ENCODE measurements at regions not wholly inside any gene's neighbourhood (a gene's known extent, or its start where the extent isn't known, plus 50 kb on each side); places are given as distances from the start of the nearest gene placed in this dataset.

DNA sequence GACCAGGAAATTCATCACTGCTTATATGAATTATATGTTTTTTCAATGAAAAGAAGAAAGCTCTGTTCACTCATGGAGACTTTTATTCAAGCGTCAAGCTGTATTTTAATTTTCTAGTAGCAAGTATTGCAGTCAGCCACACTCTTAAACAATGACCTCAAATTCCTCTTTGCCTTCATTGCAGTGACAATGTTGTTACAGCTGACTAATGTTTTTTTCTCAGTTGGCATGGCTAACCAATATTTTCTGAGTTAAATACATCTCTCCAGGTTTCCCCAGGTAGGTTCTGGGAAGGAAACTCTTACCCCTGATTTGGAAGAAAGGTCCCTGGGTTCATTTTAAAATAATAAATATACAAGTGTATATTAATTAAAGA lies 241.5 kb downstream of the WDR11 start:
- intact Hi-C loops (cut with DNase I): no loop called here

GRCh38 chr10:121096617-121097431 lies 245.7 kb downstream of the WDR11 start:
- intact Hi-C loops (cut with DNase I): no loop called here
- no peak for DNase-seq

More for the DNA sequence above, 241.5 kb downstream of the WDR11 start:
- no peak for DNase-seq

GRCh38 chr10:121098211-121098610 lies 247.0 kb downstream of the WDR11 start:
- DNase-seq: no peak
- intact Hi-C loops (cut with DNase I): no loop called here

GRCh38 chr10:121098751-121099150 lies 247.6 kb downstream of the WDR11 start:
- no peak for DNase-seq
- intact Hi-C loops (cut with DNase I): no loop called here

GRCh38 chr10:121099181-121099580 lies 248.0 kb downstream of the WDR11 start:
- intact Hi-C loops (cut with DNase I): no loop called here
- DNase-seq: no peak

DNA sequence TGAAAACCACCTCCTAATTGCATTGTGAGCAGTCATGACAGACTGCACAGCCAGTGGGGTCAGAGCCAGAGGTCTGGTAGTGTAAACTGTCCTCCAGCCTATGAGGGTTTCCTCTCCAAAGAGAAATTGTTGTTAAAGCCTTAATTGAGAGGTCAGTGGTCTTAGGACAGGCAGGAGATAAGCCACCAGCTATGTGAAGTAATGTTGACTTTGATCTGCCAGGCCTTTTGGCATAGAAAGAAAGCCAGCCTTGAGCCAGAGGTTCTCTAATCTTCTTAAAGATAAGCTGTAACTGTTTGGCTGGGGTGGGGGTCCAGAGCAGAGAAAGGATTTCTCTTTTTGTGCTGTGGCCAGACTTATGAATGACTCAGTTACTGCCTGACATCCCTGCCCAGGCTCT lies 248.4 kb downstream of the WDR11 start:
- intact Hi-C loops (cut with DNase I): no loop called here
- no peak for DNase-seq

DNA sequence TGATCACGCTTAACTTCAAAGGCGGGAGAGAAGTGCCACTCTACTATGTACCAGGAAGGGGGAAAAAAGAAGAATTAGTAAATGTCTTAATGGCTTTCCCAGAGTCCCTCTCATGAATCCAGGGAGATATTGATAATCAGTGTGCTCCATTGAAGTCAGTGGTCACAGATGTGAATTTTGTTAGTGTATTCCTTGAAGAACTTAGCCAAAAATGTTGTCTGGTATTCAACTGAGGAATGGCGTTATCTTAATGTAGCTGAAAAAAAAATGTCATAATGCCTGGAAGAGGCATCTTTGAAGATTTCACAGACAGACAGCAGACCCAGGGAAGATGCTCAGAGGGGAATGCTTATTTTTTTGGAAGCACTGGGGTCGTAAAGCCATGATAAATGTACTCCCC lies 250.4 kb downstream of the WDR11 start:
- no peak for DNase-seq
- intact Hi-C loops (cut with DNase I): no loop called here

GRCh38 chr10:121102706-121103105 lies 251.5 kb downstream of the WDR11 start:
- DNase-seq: no peak
- intact Hi-C loops (cut with DNase I): no loop called here

GRCh38 chr10:121104476-121105111 lies 253.4 kb downstream of the WDR11 start:
- peak in 1 of 10 donors; percentile 65 for DNase-seq
- intact Hi-C loops (cut with DNase I): no loop called here

DNA sequence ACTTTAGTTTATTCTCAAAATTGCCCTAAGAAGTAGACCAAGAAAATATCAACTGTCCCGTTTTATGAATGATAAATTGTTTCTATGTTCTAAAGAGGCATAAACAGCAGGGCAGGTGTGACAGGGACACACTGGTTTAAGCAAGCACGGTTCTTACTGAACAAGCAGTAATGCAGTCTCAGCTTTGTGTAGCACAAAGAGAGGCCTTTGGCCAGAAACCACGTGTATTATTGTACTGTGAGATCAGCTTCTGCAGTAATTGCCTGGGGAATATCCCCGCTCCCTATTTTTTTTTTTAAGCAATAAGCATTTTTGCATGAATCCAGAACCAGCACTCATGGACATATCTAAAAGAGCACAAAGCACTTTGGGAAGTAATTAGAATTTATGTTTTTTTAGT lies 255.4 kb downstream of the WDR11 start:
- intact Hi-C loops (cut with DNase I): no loop called here
- no peak for DNase-seq

GRCh38 chr10:121108051-121108450 lies 256.9 kb downstream of the WDR11 start:
- DNase-seq: no peak
- intact Hi-C loops (cut with DNase I): no loop called here

GRCh38 chr10:121110369-121110768 lies 259.2 kb downstream of the WDR11 start:
- intact Hi-C loops (cut with DNase I): no loop called here
- no peak for DNase-seq

- DNase-seq: no peak
- intact Hi-C loops (cut with DNase I): no loop called here
These were observed 261.0 kb downstream of the WDR11 start for GRCh38 chr10:121112136-121112535.

DNA sequence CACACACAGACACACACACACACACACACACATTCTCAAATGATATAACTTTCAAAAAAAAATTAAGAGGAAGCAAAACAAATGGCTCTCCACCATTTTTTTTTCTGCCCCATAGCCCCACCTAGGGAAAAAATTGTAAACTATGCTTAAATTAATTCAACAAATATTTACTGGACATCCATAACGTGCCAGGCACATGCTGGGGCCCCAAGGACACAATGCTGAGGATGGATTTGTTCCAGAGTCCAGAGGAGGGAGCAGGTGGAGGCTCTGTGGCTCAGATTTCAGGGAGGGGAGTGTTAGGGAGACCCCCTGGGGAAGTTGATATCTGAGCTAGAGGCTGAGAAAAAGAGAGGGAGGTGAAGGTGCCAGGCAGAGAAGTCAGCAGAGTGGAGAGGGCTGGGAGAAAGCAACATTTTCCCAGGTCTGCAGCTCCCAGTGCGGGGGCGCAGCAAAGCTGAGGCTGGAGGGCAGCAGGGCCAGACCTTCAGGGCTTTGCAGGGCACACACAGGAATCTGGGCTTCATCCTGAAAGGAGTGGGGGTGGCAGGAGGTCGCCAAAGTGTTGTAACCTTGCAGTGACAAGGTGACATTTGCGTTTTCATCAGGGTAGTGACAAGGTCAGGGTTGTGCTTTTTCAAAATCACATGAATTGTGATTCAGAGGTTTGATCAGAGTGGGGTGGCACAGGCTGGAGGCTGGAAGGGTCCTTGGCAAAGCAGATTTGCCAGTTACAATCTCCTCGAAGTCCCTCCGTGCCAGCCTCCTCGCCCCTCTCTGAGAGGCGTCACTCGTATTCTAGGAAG lies 261.6 kb downstream of the WDR11 start:
- DNase-seq: no peak
- intact Hi-C loops (cut with DNase I): no loop called here

DNA sequence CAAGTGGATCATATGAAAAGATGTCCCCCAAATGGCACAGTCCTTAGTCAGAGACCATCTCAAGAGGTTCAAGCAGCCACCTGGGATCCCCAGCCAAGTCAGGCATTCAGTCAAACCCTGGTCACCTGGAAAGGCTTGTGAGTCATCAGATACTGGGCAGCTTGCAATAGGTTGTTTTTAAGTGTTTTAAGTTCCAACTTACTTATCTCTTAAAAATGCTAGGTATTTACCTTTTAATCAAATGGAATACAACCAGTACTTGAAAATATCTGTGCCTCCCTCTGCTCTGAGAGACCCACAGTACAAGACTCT lies 262.2 kb downstream of the WDR11 start:
- intact Hi-C loops (cut with DNase I): no loop called here
- no peak for DNase-seq

- intact Hi-C loops (cut with DNase I): no loop called here
- no peak for DNase-seq
These were observed 262.7 kb downstream of the WDR11 start for GRCh38 chr10:121113911-121114310.

DNA sequence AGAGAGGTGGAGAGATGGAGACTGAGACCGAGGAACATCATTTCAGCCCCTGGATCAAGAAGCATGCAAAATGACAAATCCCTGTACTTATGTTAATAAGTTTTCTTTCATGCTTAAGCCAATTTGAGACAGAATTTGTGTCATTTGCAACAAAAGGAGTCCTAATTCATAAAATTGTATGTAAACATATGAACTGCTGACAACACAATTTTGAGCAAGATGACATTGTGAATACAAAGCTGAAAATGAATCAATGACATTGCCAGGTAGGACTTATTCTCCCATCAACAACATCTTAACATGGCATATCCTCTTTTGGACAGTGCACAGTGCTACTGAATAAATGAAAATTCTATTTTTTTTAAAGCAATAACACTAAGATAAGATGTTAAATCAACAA lies 264.0 kb downstream of the WDR11 start:
- no peak for DNase-seq
- intact Hi-C loops (cut with DNase I): no loop called here

GRCh38 chr10:121121462-121121861 lies 270.3 kb downstream of the WDR11 start:
- intact Hi-C loops (cut with DNase I): no loop called here
- DNase-seq: no peak

- intact Hi-C loops (cut with DNase I): no loop called here
- DNase-seq: no peak
These were observed 276.2 kb downstream of the WDR11 start for GRCh38 chr10:121127151-121127906.

- intact Hi-C loops (cut with DNase I): no loop called here
- no peak for DNase-seq
These were observed 277.0 kb downstream of the WDR11 start for GRCh38 chr10:121128164-121128563.

GRCh38 chr10:121129266-121129665 lies 278.1 kb downstream of the WDR11 start:
- DNase-seq: no peak
- intact Hi-C loops (cut with DNase I): no loop called here
